Epidermal melanocyte (primary cell): ENCODE measurements at regions not wholly inside any gene's neighbourhood (a gene's known extent, or its start where the extent isn't known, plus 50 kb on each side); places are given as distances from the start of the nearest gene placed in this dataset.

ENCODE experiments used
- DNase-seq: peaks from one replicate; pipeline ENCODE4 v3.0.0; 2011; ENCODE audit warnings: low spot score; ENCODE audit not compliant: insufficient read length

DNA sequence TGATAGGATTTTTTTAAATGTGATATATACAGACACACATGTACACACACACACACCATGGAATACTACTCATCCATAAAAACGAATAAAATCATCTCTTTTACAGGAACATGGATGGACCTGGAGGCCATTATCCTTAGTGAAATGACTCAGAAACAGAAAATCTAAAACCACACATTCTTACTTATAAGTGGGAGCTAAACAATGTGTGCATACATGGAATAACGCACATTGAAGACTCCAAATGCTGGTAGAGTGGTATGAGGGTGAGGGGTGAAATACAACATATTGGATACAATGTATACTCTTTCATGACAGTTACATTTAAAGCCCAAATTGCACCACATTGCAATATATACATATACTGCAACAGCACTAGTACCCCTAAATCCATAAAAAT is 120.2 kb upstream of the ADGRL3 start:
- no peak for DNase-seq

DNA sequence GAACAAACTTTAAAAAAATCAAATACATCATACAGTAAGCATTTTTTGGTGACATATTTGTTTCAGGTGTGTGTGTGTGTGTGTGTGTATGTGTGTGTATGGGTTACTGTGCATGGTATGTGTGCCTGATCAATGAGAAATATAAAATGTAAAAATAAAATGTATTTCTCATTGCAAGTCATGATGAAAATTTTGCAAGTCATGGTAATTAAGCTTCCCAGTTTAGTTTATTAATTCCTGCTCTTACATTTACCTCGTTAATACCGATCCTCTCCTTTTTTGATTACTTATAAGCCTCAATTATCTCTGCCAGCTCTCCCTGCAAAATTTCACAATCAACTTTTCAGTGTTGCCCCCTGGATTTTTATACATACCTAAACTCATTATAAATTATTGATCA is 114.6 kb upstream of the ADGRL3 start:
- no peak for DNase-seq

DNA sequence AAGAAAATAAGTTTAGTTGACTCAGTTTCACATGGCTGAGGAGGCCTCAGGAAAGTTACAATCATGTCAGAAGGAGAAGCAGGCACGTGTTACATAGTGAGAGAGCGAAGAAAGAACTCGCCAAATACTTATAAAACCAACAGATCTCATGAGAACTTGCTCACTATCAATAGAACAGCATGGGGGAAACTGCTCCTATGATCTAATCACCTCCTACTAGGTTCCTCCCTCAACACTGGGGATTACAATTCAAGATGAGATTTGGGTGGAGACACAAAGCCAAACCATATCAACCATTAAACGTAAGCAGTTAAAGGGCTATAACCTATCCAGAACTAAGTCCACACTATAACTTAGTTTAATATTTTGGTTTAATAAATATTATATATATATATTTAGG is 113.8 kb upstream of the ADGRL3 start:
- no peak for DNase-seq

- DNase-seq = no peak
Measured at GRCh38 chr4:61086979-61087378, 113.1 kb upstream of the ADGRL3 start.

- DNase-seq = no peak
Measured at GRCh38 chr4:61094854-61095598, 105.1 kb upstream of the ADGRL3 start.

DNA sequence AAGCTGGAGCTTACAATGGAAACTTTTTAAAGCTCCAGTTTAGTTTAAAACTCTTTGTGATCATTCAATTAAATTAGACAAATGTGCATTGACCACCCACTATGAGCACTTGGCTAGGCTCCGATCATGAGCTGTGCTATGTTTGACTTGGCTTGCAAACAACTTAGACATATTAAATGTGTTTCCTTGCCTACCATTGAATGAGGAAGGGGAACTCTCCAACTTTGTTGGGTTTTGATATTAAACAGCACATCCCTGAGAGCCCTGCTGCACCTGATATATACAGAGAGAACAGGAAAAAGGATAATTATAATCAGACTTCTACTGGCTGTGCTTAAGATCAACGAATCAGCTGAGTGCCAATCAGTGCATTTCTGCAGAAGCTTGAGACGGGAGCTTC is 71.4 kb upstream of the ADGRL3 start:
- DNase-seq = no peak

GRCh38 chr4:61129971-61130370 is 70.2 kb upstream of the ADGRL3 start:
- no peak for DNase-seq

GRCh38 chr4:61143461-61143860 is 56.7 kb upstream of the ADGRL3 start:
- no peak for DNase-seq

GRCh38 chr4:61149278-61149677 is 50.8 kb upstream of the ADGRL3 start:
- no peak for DNase-seq
